Pancreas (tissue), 10 donors: ENCODE measurements at regions not wholly inside any gene's neighbourhood (a gene's known extent, or its start where the extent isn't known, plus 50 kb on each side); places are given as distances from the start of the nearest gene placed in this dataset.

Experiments used
- ATAC-seq, 4 donors: fragments of 200-7000 bp; cut with Tn5 transposase; one replicate each; pipeline versions ENCODE4 v1.8.0 to v1.9.1; 2020; ENCODE audit warnings: mild to moderate bottlenecking in 4 of 4, moderate library complexity in 4 of 4
- DNase-seq, 6 donors: peaks; one replicate each; pipeline ENCODE4 v3.0.0-alpha.2; 2020
- FAIRE-seq: peaks from 2 replicates; lab custom pipeline; 2012; peaks lifted over from hg19 to GRCh38; lab: Jason Lieb, UNC
- H3K27ac ChIP-seq, 4 donors: fragments of 200-600 bp; sonication (generic); 1 replicate in 3 of 4; 2 replicates in 1 of 4; pipeline versions ENCODE4 v1.5.0 to v1.8.0; 2020
- H3K27me3 ChIP-seq, 4 donors: fragments of 200-600 bp; one replicate each; pipeline ENCODE4 v1.8.0; 2021
- H3K36me3 ChIP-seq, 3 donors: fragments of 200-600 bp; sonication (generic) in 1 of 3; one replicate each; pipeline versions ENCODE4 v1.5.0 to v1.8.0; 2020 to 2021
- H3K4me1 ChIP-seq, 3 donors: fragments of 200-600 bp; one replicate each; pipeline ENCODE4 v1.8.0; 2021
- H3K4me3 ChIP-seq, 4 donors: fragments of 200-600 bp; sonication (generic) in 2 of 4; one replicate each; pipeline versions ENCODE4 v1.5.0 to v1.8.0; 2020 to 2021
- H3K9me3 ChIP-seq, 4 donors: fragments of 200-600 bp; one replicate each; pipeline ENCODE4 v1.8.0; 2021
- WGBS, 2 donors: extraction: QIAGEN DNeasy Blood & Tissue Kit; methylation state at CpG; one replicate each; pipeline ENCODE4 v1.1.7; 2013; 5-methylcytosine and 5-hydroxymethylcytosine counted together
- intact Hi-C, 3 donors: fragments of 100-400 bp; cut with DNase I; formaldehyde crosslinking; loops; one replicate each; pipeline versions ENCODE4 v1.11.1 to v1.14.2; 2022
- TF ChIP-seq, protein P1 (sequence below), 4 donors: fragments of 200-600 bp; sonication (generic) in 3 of 4; IDR thresholded peaks; one replicate each; pipeline versions ENCODE4 v1.5.0 to v1.8.0; 2021; ENCODE audit warnings: antibody characterized with exemption in 4 of 4
- donor health status: healthy with polysubstance abuse.
- donor health status: DM: no; HTN: no; CAD: no; lungs with moderate emphysema.
- donor health status: DM: no; HTN: no; CAD: no.
- donor health status: control.
- donor health status: control.
- donor health status: Bipolar disorder and iron deficiency.
- donor health status: DM: yes; HTN: yes; CAD: no.
- donor health status: DM: no; HTN: no; CAD: no.
- donor health status: DM: no; HTN: no; CAD: no.
- donor health status: DM: yes; HTN: yes; CAD: no.

- H3K27me3 ChIP-seq = no peaks in the 10 kb centered on the region
- no peaks in the 10 kb centered on the region for H3K4me1 ChIP-seq
- no peak overlapping the region for H3K27ac ChIP-seq
- ATAC-seq (no peak), FAIRE-seq (no peak), DNase-seq (no peak)
- WGBS, 2 donors = 53 to 55% methylated on average over 2 of the region's 2 CpGs
- TF ChIP-seq, protein P1, sequence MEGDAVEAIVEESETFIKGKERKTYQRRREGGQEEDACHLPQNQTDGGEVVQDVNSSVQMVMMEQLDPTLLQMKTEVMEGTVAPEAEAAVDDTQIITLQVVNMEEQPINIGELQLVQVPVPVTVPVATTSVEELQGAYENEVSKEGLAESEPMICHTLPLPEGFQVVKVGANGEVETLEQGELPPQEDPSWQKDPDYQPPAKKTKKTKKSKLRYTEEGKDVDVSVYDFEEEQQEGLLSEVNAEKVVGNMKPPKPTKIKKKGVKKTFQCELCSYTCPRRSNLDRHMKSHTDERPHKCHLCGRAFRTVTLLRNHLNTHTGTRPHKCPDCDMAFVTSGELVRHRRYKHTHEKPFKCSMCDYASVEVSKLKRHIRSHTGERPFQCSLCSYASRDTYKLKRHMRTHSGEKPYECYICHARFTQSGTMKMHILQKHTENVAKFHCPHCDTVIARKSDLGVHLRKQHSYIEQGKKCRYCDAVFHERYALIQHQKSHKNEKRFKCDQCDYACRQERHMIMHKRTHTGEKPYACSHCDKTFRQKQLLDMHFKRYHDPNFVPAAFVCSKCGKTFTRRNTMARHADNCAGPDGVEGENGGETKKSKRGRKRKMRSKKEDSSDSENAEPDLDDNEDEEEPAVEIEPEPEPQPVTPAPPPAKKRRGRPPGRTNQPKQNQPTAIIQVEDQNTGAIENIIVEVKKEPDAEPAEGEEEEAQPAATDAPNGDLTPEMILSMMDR (IDR thresholded peaks at IDR 0.05) = no peak
- no peaks in the 10 kb centered on the region for H3K9me3 ChIP-seq
- intact Hi-C loops = no loop called here
- H3K36me3 ChIP-seq = no peaks in the 10 kb centered on the region
- no peak overlapping the region for H3K4me3 ChIP-seq
Measured at GRCh38 chr4:133694416-133694815, 507.2 kb downstream of the PABPC4L start.

DNA sequence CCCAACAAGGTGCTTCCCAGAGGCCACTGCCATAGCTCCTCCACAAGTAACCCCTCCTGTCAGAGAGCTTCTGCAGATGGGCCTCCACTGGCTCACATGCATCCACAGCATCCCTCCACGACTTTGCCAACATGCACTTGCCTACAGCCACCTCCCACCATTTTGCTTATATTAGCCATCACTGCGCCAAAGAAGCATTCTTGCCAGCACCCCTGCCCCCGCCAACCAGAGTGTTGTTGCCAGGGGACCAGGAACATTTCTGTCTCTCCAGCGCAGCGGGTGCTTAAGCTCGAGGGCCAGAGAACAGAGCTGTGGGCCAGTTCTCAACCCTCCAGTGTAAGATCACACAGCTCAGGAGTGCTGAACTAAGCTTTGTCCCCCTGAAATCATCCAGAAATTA, 517.6 kb downstream of the PABPC4L start:
- no peak for FAIRE-seq
- Histone ChIP-seq H3K4me3 (no peak overlapping the region), H3K27ac (no peak overlapping the region), H3K4me1 (no peaks in the 10 kb centered on the region), H3K36me3 (no peaks in the 10 kb centered on the region), H3K9me3 (no peaks in the 10 kb centered on the region), H3K27me3 (no peaks in the 10 kb centered on the region)
- peak in 1 of 6 donors; percentile 22 for DNase-seq
- WGBS, 2 donors = 60 to 74% methylated on average over 6 of the region's 6 CpGs
- intact Hi-C loops = no loop called here
- no peak for ATAC-seq
- TF ChIP-seq, protein P1 (IDR thresholded peaks at IDR 0.05) = no peak

GRCh38 chr4:133668061-133668851, 519.2 kb downstream of the PCDH10 start:
- Histone ChIP-seq H3K4me1 (no peaks in the 10 kb centered on the region), H3K36me3 (no peaks in the 10 kb centered on the region), H3K4me3 (no peak overlapping the region), H3K27me3 (no peaks in the 10 kb centered on the region), H3K9me3 (no peaks in the 10 kb centered on the region), H3K27ac (no peak overlapping the region)
- ATAC-seq (no peak), DNase-seq (no peak), FAIRE-seq (no peak)
- intact Hi-C loops = no loop called here
- whole genome bisulfite sequencing, 2 donors = 32 to 41% methylated on average over 6 of the region's 6 CpGs
- TF ChIP-seq, protein P1 (IDR thresholded peaks at IDR 0.05) = no peak

DNA sequence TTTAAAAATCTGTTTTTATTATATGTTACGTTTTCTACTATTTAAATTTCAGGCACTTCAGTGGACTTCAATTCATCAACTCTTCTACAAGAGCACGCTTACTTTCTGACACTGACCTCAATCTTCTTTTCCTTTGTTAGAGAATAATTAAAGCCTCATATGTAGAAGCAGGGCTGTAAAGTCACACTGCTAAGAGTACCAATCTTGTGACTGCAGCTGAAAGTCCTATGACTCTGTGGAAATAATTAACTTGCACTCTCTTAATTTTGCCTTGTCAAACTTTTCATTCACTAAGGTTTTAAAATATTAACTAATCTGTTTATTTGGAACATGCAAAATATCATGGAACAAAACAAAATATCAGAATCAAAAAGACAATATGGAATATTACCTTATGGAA, 498.1 kb downstream of the PCDH10 start:
- Histone ChIP-seq H3K9me3 (no peaks in the 10 kb centered on the region), H3K27ac (no peak overlapping the region), H3K36me3 (no peaks in the 10 kb centered on the region), H3K4me3 (no peak overlapping the region), H3K27me3 (no peaks in the 10 kb centered on the region), H3K4me1 (no peaks in the 10 kb centered on the region)
- FAIRE-seq (no peak), DNase-seq (no peak), ATAC-seq (no peak)
- intact Hi-C loops = no loop called here
- TF ChIP-seq, protein P1 (IDR thresholded peaks at IDR 0.05) = no peak
- 21 to 34% methylated on average over 2 of the region's 2 CpGs for WGBS, 2 donors

GRCh38 chr4:133641191-133641590, 492.1 kb downstream of the PCDH10 start:
- DNase-seq = no peak
- Histone ChIP-seq H3K36me3 (no peaks in the 10 kb centered on the region), H3K4me1 (no peaks in the 10 kb centered on the region), H3K27me3 (no peaks in the 10 kb centered on the region), H3K9me3 (no peaks in the 10 kb centered on the region), H3K4me3 (no peak overlapping the region), H3K27ac (no peak overlapping the region)
- FAIRE-seq = no peak
- intact Hi-C loops = no loop called here
- WGBS, 2 donors = 11 to 13% methylated on average over 2 of the region's 2 CpGs
- ATAC-seq = no peak
- TF ChIP-seq, protein P1 (IDR thresholded peaks at IDR 0.05) = no peak
